HK-2 (cell line): ENCODE measurements at regions not wholly inside any gene's neighbourhood (a gene's known extent, or its start where the extent isn't known, plus 50 kb on each side); places are given as distances from the start of the nearest gene placed in this dataset.

ENCODE experiments used
- DNase-seq: peaks from one replicate; pipeline ENCODE4 v3.0.0-alpha.2; 2018; ENCODE audit not compliant: unreplicated experiment

DNA sequence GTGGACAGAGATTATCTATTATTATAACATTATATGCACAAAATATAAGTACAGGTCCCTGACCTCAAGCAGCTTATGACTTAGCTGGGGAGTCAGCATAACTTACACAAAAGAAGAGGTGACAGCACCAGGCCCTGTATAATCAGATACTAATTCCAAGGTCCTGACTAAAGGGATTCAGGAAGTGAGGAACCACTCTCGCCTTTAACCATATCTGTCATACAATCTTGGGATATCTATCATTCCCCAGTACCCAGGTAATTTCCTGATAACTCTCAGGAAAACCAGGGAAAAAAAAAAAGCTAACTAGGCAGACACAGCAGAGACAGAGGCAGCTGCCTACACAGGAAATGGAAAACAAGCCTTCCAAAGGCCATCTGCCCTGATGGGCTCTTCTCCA lies 78.5 kb upstream of the CAMK1G start:
- no peak for DNase-seq

- no peak for DNase-seq
Measured at GRCh38 chr1:209506101-209506500, 77.4 kb upstream of the CAMK1G start.

DNA sequence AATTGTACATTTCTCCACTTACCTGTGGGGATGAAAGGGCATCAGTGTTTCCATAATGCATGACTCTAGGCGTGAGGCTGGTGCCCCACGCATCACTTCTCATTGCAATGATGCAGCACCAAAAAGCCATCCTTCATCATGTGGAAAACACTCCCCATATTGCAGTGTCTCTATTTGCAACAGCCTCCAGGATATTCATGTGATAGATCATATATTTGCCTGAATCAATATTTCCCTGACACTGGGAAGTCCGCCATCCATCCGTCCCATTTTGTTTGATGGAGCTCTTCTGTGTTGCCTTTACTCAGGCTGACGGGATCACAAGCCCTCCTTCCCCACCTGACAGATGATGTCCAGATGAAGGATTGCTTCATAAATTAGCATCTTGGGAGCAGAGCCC lies 74.5 kb upstream of the CAMK1G start:
- DNase-seq: no peak

- no peak for DNase-seq
Measured at GRCh38 chr1:209510063-209510462, 73.5 kb upstream of the CAMK1G start.

- no peak for DNase-seq
Measured at GRCh38 chr1:209511169-209511568, 72.3 kb upstream of the CAMK1G start.

DNA sequence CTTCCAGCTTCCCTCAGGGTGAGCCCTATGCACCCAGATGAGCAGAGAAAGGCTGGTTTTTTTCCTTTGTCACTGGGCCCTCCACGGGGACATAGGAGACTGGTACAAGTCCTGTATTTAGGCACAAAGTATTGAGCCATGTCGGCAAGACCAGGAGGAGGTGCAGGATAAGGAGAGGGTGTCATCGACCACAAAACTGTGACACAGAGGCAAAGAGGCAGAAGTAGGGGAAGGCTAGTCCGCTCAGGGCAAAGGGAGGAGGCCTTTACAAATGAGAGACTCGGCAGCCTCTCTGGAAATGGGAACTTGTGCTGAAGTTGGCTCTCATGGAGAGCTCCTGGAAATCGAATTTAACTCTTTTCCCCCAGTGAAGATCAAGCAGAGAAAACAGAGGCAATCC lies 70.7 kb upstream of the CAMK1G start:
- no peak for DNase-seq

- DNase-seq: peak; percentile 21
Measured at GRCh38 chr1:209513226-209513625, 70.3 kb upstream of the CAMK1G start.

DNA sequence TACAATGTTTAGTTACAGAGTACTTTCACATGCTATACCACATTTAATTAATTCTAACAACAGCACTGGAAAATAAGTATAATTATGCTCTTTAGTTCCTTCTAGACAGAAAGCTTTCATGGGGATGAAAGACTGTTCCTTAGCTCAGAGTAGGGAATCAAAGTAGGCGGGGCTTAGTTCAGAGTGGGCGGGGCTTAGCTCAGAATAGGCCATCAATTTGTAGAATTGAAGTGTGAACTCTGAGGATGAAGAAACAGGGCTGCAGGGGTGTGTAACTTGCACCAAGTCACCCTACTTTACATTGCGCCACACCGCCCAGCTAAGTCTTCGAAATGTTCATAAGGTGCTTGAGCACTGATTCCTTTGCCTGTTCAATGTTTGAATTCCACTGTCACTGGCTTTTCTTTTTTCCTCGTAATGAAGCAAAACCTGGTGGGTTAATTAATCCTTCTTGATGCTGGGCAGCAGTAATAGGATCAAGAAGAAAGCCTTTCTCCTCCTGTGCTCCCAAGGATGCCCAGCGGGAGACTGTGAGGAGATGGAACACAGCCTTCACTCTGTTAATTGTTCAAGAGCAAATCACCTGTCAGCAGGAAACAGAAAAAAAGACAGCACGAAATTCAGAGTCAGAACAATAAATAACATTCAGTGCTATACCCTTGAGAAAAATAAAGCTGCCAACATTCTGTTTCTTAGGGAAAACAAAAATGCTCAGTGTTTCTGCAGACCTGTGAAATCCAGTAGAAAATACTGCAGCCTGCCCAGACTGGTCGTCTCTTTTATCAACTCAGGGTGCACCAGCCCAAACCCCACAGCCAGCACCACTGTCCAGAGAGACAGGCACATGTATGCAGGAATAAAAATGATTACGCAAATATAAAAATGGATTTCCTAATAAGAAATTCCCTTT lies 66.5 kb upstream of the CAMK1G start:
- DNase-seq: no peak

GRCh38 chr1:209517681-209518050 lies 65.8 kb upstream of the CAMK1G start:
- no peak for DNase-seq

DNA sequence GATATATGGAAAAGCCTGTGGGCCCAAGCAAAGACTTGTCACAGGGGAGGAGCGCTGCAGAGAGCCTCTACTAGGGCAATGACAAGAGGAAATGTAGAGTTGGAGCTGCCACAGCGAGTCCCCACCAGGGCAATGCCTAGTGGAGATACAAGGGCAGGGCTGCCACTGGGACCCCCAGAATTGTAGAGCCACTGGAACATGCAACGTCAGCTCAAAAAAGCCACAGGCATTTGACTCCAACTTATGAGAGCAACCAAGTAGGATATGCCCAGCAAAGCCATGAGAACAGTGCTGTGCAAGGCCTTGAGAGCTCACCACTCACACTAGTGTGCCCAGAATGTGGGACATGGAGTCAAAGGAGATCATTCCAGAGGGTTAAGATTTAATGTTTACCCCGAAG lies 63.7 kb upstream of the CAMK1G start:
- DNase-seq: no peak

DNA sequence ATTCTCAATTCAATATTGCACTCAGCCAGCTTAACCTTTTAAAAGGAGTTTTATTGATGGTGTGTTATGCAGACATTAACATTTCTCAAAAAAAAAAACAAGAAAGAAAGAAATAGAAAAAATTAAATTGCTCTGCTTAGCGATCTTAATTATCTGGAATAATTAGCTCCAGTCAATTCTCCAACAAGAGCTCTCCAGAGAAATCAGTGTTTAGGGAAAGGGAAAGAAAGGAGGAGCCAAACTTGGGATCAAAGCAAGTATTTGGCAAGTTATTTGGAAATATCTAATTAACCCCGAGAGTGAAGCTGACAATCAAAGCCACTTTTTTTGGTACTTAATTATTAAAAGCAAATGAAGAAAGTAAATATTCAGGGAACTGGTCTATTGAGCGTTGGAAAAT lies 60.7 kb upstream of the CAMK1G start:
- DNase-seq: no peak

DNA sequence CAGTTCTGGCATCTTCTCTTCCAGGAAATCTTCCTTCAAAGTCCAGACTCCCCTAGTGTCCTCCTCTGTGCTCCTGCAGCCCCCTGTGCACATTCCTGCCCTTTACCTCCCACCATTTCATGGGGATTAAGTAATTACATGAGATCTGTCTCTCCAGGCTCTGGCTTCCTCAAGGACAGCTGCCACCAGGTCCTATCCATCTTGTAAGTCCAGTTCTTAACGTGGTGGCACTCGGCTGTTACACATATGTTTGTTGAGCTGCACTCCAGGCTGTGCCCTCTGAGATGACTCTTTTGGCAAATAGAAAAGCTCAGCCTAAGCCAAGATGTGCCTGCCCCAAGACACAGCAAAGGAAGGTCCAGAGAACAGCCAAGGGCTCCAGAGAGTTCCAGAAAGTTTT lies 57.4 kb upstream of the CAMK1G start:
- no peak for DNase-seq

DNA sequence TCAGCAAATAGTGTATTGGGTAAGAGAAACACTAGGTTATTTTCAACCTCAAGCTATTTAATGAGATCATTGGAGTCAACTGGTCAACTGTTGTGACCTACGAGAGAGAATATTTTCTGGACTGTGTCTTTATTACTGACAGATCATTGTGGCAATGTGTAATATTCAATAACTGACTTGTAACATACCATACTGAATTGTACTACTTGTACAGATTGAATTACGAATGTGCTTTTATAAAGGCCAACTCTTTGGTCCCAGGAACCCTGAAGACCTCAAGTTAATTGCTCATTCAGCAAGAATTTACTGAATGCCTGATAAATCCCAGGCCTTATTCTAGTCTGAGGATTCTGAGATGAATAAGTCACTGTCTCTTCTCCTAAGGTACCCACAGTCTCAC lies 56.1 kb upstream of the CAMK1G start:
- DNase-seq: no peak

- DNase-seq: peak; percentile 93
Measured at GRCh38 chr1:209527993-209528717, 55.4 kb upstream of the CAMK1G start.

- DNase-seq: no peak
Measured at GRCh38 chr1:209529233-209529632, 54.3 kb upstream of the CAMK1G start.

- DNase-seq: no peak
Measured at GRCh38 chr1:209531006-209531405, 52.5 kb upstream of the CAMK1G start.

DNA sequence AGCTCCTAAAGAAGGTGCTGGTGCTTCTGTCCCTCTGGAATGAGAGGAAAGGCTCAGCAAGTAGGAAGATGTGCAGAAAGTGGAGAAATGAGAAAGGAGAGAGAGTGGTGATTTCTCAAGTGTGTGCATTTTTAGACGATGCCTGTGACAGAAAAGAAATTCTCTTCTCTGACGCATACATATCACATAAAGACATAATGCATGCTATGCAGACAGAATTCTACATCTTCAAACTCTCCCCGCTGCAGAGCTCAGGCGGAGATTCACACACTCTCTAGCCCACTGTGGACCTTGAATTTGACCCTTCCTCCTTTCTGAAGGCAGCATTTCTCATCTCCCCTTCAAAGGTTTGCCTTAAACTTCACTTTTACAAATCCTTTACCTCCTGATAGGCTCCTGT lies 52.0 kb upstream of the CAMK1G start:
- DNase-seq: no peak
